ENCODE measurements at regions not wholly inside any gene's neighbourhood (a gene's known extent, or its start where the extent isn't known, plus 50 kb on each side); places are given as distances from the start of the nearest gene placed in this dataset.

- TF ChIP-seq CTCF (IDR thresholded peaks at IDR 0.05) (no peak), POLR2AphosphoS5 (IDR thresholded peaks at IDR 0.05) (no peak), POLR2A (IDR thresholded peaks at IDR 0.05; ENCODE audit: low read depth) (no peak)
Measured at GRCh38 chr12:65672441-65672840, 151.8 kb upstream of the HMGA2 start.
